PC-9 (cell line): ENCODE measurements at regions not wholly inside any gene's neighbourhood (a gene's known extent, or its start where the extent isn't known, plus 50 kb on each side); places are given as distances from the start of the nearest gene placed in this dataset.

Experiments used
- BruUV-seq: library from RNA; stranded (reverse); fragments of 400-500 nt; replicated peaks from 2 replicates; lab custom pipeline; 2021; lab: Mats Ljungman, UMichigan
- CTCF ChIA-PET: fragments of 300-600 bp; sonication (Branson Sonifier 250); formaldehyde crosslinking; loops from one replicate; lab custom pipeline; 2022; ENCODE audit warnings: antibody characterized with exemption; lab: Charles Lee
- POLR2A ChIA-PET: fragments of 300-600 bp; sonication (Branson Sonifier 250); formaldehyde crosslinking; loops from one replicate; lab custom pipeline; 2022; ENCODE audit warnings: antibody characterized with exemption; ENCODE audit not compliant: unreplicated experiment; lab: Charles Lee
- DNase-seq, 2 experiments: peaks; one replicate each; pipeline versions ENCODE4 v3.0.0 to v3.0.0-alpha.2; 2015 to 2022; ENCODE audit warnings: mixed read lengths in 1 of 2
- H2AFZ ChIP-seq: fragments of 200-600 bp; sonication (generic); 2 replicates; pipeline ENCODE4 v1.8.1; 2017; ENCODE audit warnings: antibody characterized with exemption
- H3F3A ChIP-seq: fragments of 200-600 bp; sonication (generic); 2 replicates; pipeline ENCODE4 v1.8.1; 2017; ENCODE audit warnings: antibody characterized with exemption, mild to moderate bottlenecking, low read depth; ENCODE audit not compliant: insufficient read depth
- H3K27ac ChIP-seq: fragments of 200-600 bp; sonication (generic); 2 replicates; pipeline ENCODE4 v1.6.1; 2016; ENCODE audit warnings: mixed run types
- H3K27me3 ChIP-seq: fragments of 200-600 bp; sonication (generic); 2 replicates; pipeline ENCODE4 v1.6.1; 2016; ENCODE audit warnings: low read depth, mixed run types; ENCODE audit not compliant: insufficient read depth
- H3K36me3 ChIP-seq: fragments of 200-600 bp; sonication (generic); 2 replicates; pipeline ENCODE4 v1.6.1; 2016; ENCODE audit warnings: low read depth, mixed run types
- H3K4me1 ChIP-seq: fragments of 200-600 bp; sonication (generic); replicated peaks from 2 replicates; pipeline ENCODE4 v1.6.1; 2016; ENCODE audit warnings: mixed run types; ENCODE audit not compliant: insufficient read depth
- H3K4me2 ChIP-seq: fragments of 200-600 bp; sonication (generic); 2 replicates; pipeline ENCODE4 v1.6.1; 2017; ENCODE audit warnings: mixed run types
- H3K4me3 ChIP-seq: fragments of 200-600 bp; sonication (generic); 2 replicates; pipeline ENCODE4 v1.6.1; 2016; ENCODE audit warnings: mixed run types
- H3K79me2 ChIP-seq: fragments of 200-600 bp; sonication (generic); 2 replicates; pipeline ENCODE4 v1.6.1; 2017; ENCODE audit warnings: low read depth, mixed run types
- H3K9me2 ChIP-seq: fragments of 200-600 bp; sonication (generic); 2 replicates; pipeline ENCODE4 v1.8.1; 2017; ENCODE audit warnings: mild to moderate bottlenecking; ENCODE audit not compliant: insufficient read depth
- H3K9me3 ChIP-seq: fragments of 200-600 bp; sonication (generic); 2 replicates; pipeline ENCODE4 v1.8.1; 2016; ENCODE audit warnings: low read depth; ENCODE audit not compliant: insufficient read depth
- H4K20me1 ChIP-seq: fragments of 200-600 bp; sonication (generic); 2 replicates; pipeline ENCODE4 v1.8.1; 2017; ENCODE audit not compliant: insufficient read depth
- CTCF ChIP-seq: fragments of 200-600 bp; sonication (generic); conservative IDR thresholded peaks from 2 replicates; pipeline ENCODE4 v1.6.1; 2017; ENCODE audit warnings: mixed run types, antibody characterized with exemption, mild to moderate bottlenecking, moderate library complexity
- EZH2 ChIP-seq: fragments of 200-600 bp; sonication (generic); IDR thresholded peaks from 2 replicates; pipeline ENCODE4 v1.8.0; 2017; ENCODE audit warnings: antibody characterized with exemption, low read depth
- intact Hi-C: fragments of 100-400 bp; cut with micrococcal nuclease; formaldehyde crosslinking; loops from one replicate; pipeline ENCODE4 v1.10.0; 2022; ENCODE audit not compliant: unreplicated experiment

GRCh38 chr7:21193895-21194294 is 234.0 kb upstream of the SP4 start:
- Histone ChIP-seq H3F3A (no peaks in the 10 kb centered on the region; the same call in 1 of the 2 replicates), H3K4me2 (no peak overlapping the region), H3K4me1 (peaks cover 8% of the 10 kb centered on the region), H3K9me3 (no peaks in the 10 kb centered on the region), H2AFZ (no peak overlapping the region), H3K9me2 (no peaks in the 10 kb centered on the region), H3K27me3 (no peaks in the 10 kb centered on the region), H3K4me3 (no peak overlapping the region), H3K79me2 (no peaks in the 10 kb centered on the region), H3K27ac (no peak overlapping the region), H4K20me1 (no peaks in the 10 kb centered on the region), H3K36me3 (no peaks in the 10 kb centered on the region)
- intact Hi-C loops = no loop called here
- no TSS peak for BruUV-seq
- POLR2A ChIA-PET = no interaction called here
- DNase-seq = no peak
- CTCF ChIA-PET = no interaction called here
- TF ChIP-seq EZH2 = no peak
- no peak for TF ChIP-seq CTCF

GRCh38 chr7:21194936-21195335 is 232.9 kb upstream of the SP4 start:
- TF ChIP-seq EZH2 (no peak), CTCF (no peak)
- POLR2A ChIA-PET = no interaction called here

GRCh38 chr7:21198921-21199320 is 229.0 kb upstream of the SP4 start:
- Histone ChIP-seq H3K4me2 (no peak overlapping the region), H3F3A (no peaks in the 10 kb centered on the region), H3K27me3 (no peaks in the 10 kb centered on the region), H2AFZ (no peak overlapping the region), H4K20me1 (no peaks in the 10 kb centered on the region), H3K27ac (no peak overlapping the region), H3K79me2 (no peaks in the 10 kb centered on the region), H3K4me1 (no peaks in the 10 kb centered on the region), H3K36me3 (no peaks in the 10 kb centered on the region), H3K9me2 (no peaks in the 10 kb centered on the region), H3K4me3 (no peak overlapping the region), H3K9me3 (no peaks in the 10 kb centered on the region)
- POLR2A ChIA-PET = no interaction called here
- TF ChIP-seq EZH2 (no peak), CTCF (no peak)
- CTCF ChIA-PET = no interaction called here
- intact Hi-C loops = no loop called here
- no peak for DNase-seq
- no TSS peak for BruUV-seq

More at GRCh38 chr7:21194936-21195335, 232.9 kb upstream of the SP4 start:
- Histone ChIP-seq H3F3A (no peaks in the 10 kb centered on the region; the same call in 1 of the 2 replicates), H3K4me2 (no peak overlapping the region), H3K79me2 (no peaks in the 10 kb centered on the region), H3K27me3 (no peaks in the 10 kb centered on the region), H4K20me1 (no peaks in the 10 kb centered on the region), H3K4me1 (peaks cover 8% of the 10 kb centered on the region), H3K36me3 (no peaks in the 10 kb centered on the region), H3K9me3 (no peaks in the 10 kb centered on the region), H3K27ac (no peak overlapping the region), H3K9me2 (no peaks in the 10 kb centered on the region), H2AFZ (no peak overlapping the region), H3K4me3 (no peak overlapping the region)
- CTCF ChIA-PET = no interaction called here
- intact Hi-C loops = no loop called here
- BruUV-seq = no TSS peak
- DNase-seq = no peak
